PC-9 (cell line): ENCODE measurements at regions not wholly inside any gene's neighbourhood (a gene's known extent, or its start where the extent isn't known, plus 50 kb on each side); places are given as distances from the start of the nearest gene placed in this dataset.

Source experiments
- CTCF ChIP-seq: fragments of 200-600 bp; sonication (generic); conservative IDR thresholded peaks from 2 replicates; pipeline ENCODE4 v1.6.1; 2017; ENCODE audit warnings: mixed run types, antibody characterized with exemption, mild to moderate bottlenecking, moderate library complexity
- EZH2 ChIP-seq: fragments of 200-600 bp; sonication (generic); IDR thresholded peaks from 2 replicates; pipeline ENCODE4 v1.8.0; 2017; ENCODE audit warnings: antibody characterized with exemption, low read depth

GRCh38 chr3:87957575-87957974 is 101.2 kb downstream of the CGGBP1 start:
- TF ChIP-seq EZH2 (no peak), CTCF (no peak)
